Stimulated activated naive CD8-positive, alpha-beta T cell treated with anti-CD3 and anti-CD28 coated beads, Interleukin-15, Interleukin-2, amounts not matched to agents 100 ng/mL and 50 ng/mL, for 24 hours (primary cell): ENCODE measurements at regions not wholly inside any gene's neighbourhood (a gene's known extent, or its start where the extent isn't known, plus 50 kb on each side); places are given as distances from the start of the nearest gene placed in this dataset.

Experiments
- H3K27ac Mint-ChIP-seq: one replicate; pipeline ENCODE4 v1.8.0; 2021; ENCODE audit warnings: mild to moderate bottlenecking, mixed read lengths
- H3K27me3 Mint-ChIP-seq: one replicate; pipeline ENCODE4 v1.8.0; 2021; ENCODE audit warnings: mixed read lengths
- H3K36me3 Mint-ChIP-seq: one replicate; pipeline ENCODE4 v1.8.0; 2021; ENCODE audit warnings: low read depth, mixed read lengths
- H3K4me1 Mint-ChIP-seq: one replicate; pipeline ENCODE4 v1.8.0; 2021; ENCODE audit warnings: low read depth, mixed read lengths
- H3K4me3 Mint-ChIP-seq: one replicate; pipeline ENCODE4 v1.8.0; 2021; ENCODE audit warnings: mild to moderate bottlenecking, mixed read lengths
- H3K9me3 Mint-ChIP-seq: one replicate; pipeline ENCODE4 v1.8.0; 2021; ENCODE audit warnings: mixed read lengths

- H3K27ac Mint-ChIP-seq = no peak overlapping the region
- H3K27me3 Mint-ChIP-seq = peaks cover 34% of the 10 kb centered on the region
Measured at GRCh38 chr1:36539526-36539925, 56.8 kb upstream of the CSF3R start.

GRCh38 chr1:36537991-36538390, 55.3 kb upstream of the CSF3R start:
- Mint-ChIP-seq H3K9me3 (no peaks in the 10 kb centered on the region), H3K4me1 (no peaks in the 10 kb centered on the region), H3K4me3 (no peak overlapping the region), H3K27ac (no peak overlapping the region), H3K27me3 (peaks cover 33% of the 10 kb centered on the region), H3K36me3 (no peaks in the 10 kb centered on the region)

More at GRCh38 chr1:36539526-36539925, 56.8 kb upstream of the CSF3R start:
- Mint-ChIP-seq H3K4me1 (no peaks in the 10 kb centered on the region), H3K4me3 (no peak overlapping the region), H3K36me3 (no peaks in the 10 kb centered on the region), H3K9me3 (no peaks in the 10 kb centered on the region)

- Mint-ChIP-seq H3K36me3 (no peaks in the 10 kb centered on the region), H3K4me1 (no peaks in the 10 kb centered on the region), H3K27me3 (peaks cover 33% of the 10 kb centered on the region), H3K9me3 (no peaks in the 10 kb centered on the region), H3K4me3 (no peak overlapping the region), H3K27ac (no peak overlapping the region)
Measured at GRCh38 chr1:36537190-36537768, 54.6 kb upstream of the CSF3R start.

GRCh38 chr1:36536727-36537126, 54.0 kb upstream of the CSF3R start:
- Mint-ChIP-seq H3K27me3 (peaks cover 30% of the 10 kb centered on the region), H3K4me1 (no peaks in the 10 kb centered on the region), H3K36me3 (no peaks in the 10 kb centered on the region), H3K27ac (no peak overlapping the region), H3K9me3 (no peaks in the 10 kb centered on the region), H3K4me3 (no peak overlapping the region)

- H3K27me3 Mint-ChIP-seq = peaks cover 25% of the 10 kb centered on the region
- no peak overlapping the region for H3K27ac Mint-ChIP-seq
- H3K4me3 Mint-ChIP-seq = no peak overlapping the region
- no peaks in the 10 kb centered on the region for H3K4me1 Mint-ChIP-seq
- H3K9me3 Mint-ChIP-seq = no peaks in the 10 kb centered on the region
- no peaks in the 10 kb centered on the region for H3K36me3 Mint-ChIP-seq
Measured at GRCh38 chr1:36534711-36535412, 52.1 kb upstream of the CSF3R start.

GRCh38 chr1:36533897-36534296, 51.2 kb upstream of the CSF3R start:
- Mint-ChIP-seq H3K27me3 (peaks cover 21% of the 10 kb centered on the region), H3K36me3 (no peaks in the 10 kb centered on the region), H3K27ac (no peak overlapping the region), H3K9me3 (no peaks in the 10 kb centered on the region), H3K4me1 (no peaks in the 10 kb centered on the region), H3K4me3 (no peak overlapping the region)

- no peaks in the 10 kb centered on the region for H3K36me3 Mint-ChIP-seq
- no peak overlapping the region for H3K4me3 Mint-ChIP-seq
- peaks cover 21% of the 10 kb centered on the region for H3K27me3 Mint-ChIP-seq
- H3K4me1 Mint-ChIP-seq = no peaks in the 10 kb centered on the region
- no peak overlapping the region for H3K27ac Mint-ChIP-seq
- H3K9me3 Mint-ChIP-seq = no peaks in the 10 kb centered on the region
Measured at GRCh38 chr1:36532810-36533401, 50.2 kb upstream of the CSF3R start.
